Activated CD8-positive, alpha-beta memory T cell treated with anti-CD3 and anti-CD28 coated beads, Interleukin-2, amount 50 U/mL, for 4 hours (primary cell): ENCODE measurements at regions not wholly inside any gene's neighbourhood (a gene's known extent, or its start where the extent isn't known, plus 50 kb on each side); places are given as distances from the start of the nearest gene placed in this dataset.
A peak's percentile ranks its signal among the peaks of the same experiment; 100 is the strongest.
"Not testable (repeated sequence)": the region's sequence is repeated elsewhere in the genome, so short reads cannot be mapped to it uniquely, and the experiment has no call there.

Source experiments
- DNase-seq: peaks from one replicate; pipeline ENCODE4 v3.0.0-alpha.2; 2020

DNA sequence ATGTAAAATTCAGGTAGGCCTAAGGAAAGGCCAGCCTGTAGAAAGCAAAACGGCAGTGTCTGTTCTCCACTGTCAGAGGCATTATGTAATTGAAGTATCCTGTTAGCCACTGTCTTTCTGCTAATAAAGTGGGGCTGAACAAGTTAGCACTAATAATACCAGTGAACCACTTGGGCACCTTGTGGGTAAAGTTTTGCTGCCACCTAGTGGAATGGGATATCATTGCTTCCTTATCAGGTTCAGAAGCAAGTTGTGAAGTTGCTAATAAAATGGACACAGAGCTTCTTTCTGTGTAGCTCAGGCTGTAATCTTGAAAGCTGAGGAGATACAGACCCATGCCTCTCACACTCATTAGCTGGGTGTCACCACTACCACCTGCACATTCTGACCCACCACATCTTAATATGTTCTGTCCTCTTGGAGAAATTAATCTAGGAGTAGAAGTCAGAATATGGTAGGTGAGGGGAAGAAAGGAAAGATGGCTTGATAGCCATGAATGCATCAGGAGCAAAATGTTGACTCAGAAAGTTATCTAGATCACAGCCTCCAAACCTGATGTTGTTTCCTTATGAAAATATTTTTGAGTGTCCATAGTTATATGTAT, 175.1 kb downstream of the SEPTIN7 start:
- DNase-seq: no peak

DNA sequence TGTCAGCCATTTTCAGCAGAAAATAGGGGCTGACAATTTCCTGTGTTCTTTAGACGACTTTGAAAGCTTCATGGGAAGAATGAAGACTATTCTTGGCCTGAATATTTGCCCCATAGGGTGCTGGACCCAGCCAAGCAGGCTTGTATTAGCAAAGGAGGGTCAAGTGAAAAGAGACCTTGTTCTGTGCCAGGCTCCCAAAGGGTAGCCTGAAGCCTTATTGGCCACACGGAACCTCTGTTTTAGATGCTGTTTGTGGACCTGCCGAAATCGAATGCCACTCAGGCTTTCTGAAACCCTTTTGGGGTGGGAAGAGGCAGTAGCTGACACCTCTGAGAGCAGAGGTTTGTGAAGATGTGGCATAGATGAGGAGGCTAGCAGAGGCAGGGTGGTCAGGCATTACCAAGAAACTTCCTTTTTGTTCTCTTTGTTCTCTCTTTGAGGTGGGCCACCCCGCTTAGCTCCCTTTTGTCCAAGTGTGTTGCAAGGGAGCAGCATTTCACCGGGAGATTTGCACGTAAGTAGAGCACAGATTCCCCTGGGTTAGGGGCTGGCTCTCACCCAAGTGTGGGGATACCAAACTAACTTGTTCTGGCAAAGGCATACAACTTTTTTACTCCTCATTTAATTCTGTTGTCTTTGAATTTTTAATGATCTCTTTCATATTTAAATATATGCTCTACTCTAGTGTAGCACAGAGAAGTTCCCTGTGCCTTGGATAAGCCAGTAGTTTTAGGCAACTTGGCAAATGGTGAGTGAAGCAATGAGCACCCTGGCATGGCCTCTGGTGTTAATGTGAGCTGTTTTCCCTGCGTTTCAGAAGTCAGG, 174.0 kb upstream of the EEPD1 start:
- DNase-seq: not testable (repeated sequence)

DNA sequence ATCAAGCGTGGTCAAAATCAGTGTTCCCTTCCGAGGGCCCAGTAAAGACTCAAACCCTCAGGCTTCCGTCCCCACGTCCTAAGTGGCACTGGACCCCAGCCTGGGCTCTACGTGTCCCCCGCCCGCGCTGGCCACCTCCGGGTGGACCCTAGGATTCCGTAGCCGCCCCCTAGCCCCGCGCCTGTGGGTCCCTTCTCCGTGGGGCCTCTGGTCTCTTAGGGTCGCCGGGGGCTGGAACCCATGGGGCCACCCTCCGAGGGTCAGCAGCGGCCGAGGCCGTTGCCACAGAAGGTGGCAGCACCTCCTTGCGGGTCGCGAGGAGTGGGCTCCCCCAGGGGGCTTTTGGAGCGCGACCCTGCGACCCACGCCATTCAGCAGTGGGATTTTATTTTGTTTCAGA, 170.5 kb upstream of the EEPD1 start:
- DNase-seq: no peak

- no peak for DNase-seq
Measured at GRCh38 chr7:35983626-35984025, 169.4 kb upstream of the EEPD1 start.

DNA sequence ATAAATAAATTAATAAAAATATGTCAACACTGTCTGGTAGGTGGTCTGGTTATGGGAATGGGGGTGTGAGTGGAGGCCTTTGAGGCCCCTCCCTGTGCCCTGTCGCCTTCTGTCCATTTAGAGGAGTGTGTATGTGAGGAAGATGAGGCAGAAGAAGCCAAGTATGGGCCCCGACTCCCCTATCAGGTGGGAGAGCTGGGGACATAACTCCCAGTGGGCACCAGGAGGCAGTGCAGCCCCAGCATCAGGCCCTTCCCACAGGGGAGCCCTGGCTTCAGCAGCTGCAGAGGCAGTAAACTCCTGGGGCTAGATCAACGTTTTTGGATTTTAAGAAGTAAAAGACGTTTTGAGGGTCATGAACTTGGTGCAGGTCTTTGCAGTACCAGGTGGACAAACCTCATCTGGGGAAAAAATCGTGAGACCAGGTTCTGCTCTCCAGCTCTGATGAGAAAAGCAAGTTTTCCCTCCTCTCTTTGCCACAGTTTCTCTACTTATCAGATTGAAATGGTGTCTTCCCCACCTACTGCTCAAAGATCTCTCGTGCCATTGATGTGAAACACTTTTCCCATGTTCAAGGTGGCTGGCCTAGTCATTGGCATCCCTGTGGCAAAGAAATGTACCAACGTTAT, 167.8 kb upstream of the EEPD1 start:
- peak; percentile 76 for DNase-seq

DNA sequence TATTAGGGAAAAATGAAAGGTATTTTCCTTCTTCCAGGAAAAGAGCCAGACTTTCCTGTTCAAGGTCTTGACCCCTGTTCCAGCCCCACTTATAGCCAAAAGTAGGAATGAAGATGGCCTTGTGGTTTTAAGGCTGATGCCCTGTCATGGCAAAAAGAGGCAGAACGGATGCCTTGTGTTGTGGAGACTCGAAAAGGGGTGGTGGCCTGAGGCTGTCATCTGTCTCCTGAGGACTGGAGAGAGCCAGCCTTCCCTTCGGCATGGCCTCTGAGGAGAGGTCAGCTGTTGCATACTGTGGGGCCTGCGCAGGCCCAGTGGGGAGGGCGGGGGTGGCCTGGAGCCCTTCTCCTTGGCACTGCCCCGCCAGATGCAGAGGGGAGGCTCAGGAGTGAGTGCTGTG, 166.0 kb upstream of the EEPD1 start:
- DNase-seq: no peak

- no peak for DNase-seq
Measured at GRCh38 chr7:35988105-35988504, 164.9 kb upstream of the EEPD1 start.

DNA sequence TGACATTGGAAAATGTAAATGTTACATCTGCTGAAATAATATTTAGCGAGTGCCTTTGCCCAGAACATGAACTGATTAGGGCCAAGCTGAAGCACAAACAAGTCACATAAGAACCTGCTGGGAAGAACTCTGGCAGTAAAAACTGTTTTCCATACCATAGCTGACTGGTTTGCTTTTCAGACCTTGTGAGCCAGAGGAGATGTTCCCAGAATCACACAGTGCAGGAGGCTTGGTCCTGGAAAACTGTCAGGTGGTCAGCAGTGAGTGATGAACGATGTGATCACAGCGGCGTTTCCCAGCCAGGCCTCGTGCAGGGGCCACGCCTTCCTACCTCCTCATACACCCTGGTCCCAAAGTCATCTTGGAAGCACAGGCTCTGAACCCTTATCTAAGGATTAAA, 164.2 kb upstream of the EEPD1 start:
- no peak for DNase-seq

GRCh38 chr7:35991511-35992232, 161.4 kb upstream of the EEPD1 start:
- no peak for DNase-seq

DNA sequence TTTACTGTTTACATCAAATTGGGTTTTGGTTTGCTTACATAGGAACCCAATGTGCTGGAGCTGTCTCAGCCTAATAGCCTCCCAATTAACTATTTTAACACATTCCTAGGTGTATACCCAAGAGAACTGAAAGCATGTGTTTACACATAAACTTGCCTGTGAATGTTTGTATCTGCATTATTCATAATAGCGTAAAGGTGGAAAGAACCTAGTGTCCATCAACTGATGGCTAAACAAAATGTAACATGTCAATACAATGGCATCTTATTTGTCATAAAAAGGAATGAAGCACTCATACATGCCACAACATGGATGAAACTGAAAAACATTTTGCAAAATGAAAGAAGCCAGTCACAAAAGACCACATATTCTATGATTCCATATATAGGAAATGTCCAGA, 160.6 kb upstream of the EEPD1 start:
- no peak for DNase-seq

DNA sequence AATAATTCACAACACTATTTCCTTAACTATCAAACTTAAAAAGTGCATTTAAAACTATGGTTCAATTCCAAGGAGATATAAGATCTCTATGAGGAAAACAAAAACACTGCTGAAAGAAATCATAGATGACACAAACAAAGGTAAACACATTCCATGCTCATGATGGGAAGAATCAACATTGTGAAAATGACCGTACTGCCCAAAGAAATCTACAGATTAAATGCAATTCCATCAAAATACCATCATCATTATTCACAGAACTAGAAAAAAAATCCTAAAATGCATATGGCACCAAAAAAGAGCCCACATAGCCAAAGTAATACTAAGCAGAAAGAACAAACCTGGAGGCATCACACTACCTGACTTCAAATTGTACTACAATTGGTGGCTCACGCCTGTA, 159.9 kb upstream of the EEPD1 start:
- no peak for DNase-seq

DNA sequence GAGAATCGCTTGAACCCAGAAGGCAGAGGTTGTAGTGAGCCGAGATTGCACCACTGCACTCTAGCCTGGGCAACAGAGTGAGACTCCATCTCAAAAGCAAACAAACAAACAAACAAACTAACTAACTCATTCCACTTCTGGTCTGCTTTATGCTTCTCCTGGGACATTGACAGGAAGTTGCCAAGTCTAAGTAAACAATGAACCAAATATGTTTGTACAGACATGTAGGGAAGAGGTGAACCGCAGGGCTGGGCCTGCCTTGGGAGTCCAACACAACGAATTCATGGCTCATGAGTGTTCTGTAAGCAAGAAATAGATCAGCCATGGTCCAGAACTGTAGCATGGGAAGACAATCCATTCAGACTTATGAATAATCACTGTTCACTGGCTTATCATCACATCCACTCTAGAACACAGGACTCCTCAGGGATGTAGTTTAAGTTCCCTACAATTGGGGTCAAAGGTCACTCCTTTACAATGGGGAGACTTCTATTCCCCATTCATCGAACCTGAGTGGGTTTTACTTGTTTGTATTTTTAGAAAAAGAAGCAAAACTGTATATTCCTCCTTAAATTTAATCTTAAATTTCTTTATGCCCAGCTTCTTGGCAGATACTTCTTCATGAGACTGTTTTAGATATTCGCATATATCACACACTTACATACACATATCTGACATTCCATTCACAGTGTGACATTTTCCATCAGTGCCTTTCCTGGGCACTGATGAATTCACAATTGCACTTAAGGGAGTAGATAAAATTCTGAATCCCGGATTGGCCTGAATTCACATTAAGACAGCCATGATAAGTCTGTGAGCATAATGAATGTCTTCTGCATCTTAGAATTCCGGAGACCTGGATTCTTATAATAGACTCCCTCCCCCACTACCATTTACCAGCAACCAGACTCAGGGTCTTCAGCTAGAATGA, 159.1 kb upstream of the EEPD1 start:
- no peak for DNase-seq

DNA sequence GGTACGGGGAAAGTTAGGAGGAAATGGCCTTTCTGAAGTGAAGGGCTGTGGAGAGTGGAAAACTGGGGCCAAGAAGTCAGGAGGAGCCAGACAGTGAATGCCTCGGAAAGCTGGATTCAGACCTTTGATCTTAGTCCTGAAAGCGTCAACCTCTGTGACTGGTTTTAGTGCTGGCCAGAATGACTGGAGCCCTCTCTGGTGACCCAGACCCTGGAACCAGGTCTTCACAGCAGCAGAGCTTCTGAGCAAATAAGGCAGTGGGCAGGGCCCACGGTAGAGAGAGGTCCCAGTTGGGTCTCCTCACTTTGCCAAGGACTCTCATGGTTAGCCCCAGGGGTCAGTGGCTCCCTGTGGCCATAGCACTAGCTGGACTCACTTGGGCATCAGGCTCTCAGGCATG, 157.7 kb upstream of the EEPD1 start:
- DNase-seq: no peak

DNA sequence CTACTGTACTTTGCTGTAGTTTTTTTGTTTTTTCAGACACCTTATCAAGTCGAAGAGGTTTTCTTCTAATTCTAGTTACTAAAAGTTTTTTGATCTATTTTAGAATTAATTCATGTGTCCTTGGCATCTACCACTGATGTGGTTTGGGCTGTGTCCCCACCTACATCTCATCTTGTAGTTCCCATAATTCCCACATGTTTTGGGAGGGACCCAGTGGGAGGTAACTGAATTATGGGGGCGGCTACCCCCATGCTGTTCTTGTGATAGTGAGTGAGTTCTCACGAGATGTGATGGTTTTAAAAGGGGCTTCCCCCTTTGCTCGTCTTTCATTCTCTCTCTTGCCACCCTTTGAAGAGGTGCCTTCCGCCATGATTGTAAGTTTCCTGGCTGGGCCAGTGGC, 154.6 kb upstream of the EEPD1 start:
- no peak for DNase-seq

GRCh38 chr7:36001546-36001945, 151.5 kb upstream of the EEPD1 start:
- no peak for DNase-seq

DNA sequence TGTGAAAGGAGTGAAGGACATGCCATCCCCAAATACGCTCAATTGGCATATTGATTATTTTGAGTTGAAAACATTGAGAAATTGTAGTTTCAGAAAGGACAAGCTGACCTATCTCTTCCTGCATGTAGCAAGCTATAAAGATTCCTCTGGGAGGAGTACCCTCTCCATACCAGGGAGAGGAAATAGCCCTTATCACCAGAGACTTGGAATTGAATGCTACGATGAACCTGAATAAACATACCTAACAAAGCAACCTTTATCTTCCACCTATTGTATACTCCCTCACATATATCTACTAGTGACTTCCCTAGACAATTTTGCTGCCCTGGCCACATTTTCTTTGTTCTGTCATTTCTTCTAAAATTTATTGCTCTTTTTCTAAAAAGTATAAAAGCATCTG, 150.2 kb upstream of the EEPD1 start:
- no peak for DNase-seq

DNA sequence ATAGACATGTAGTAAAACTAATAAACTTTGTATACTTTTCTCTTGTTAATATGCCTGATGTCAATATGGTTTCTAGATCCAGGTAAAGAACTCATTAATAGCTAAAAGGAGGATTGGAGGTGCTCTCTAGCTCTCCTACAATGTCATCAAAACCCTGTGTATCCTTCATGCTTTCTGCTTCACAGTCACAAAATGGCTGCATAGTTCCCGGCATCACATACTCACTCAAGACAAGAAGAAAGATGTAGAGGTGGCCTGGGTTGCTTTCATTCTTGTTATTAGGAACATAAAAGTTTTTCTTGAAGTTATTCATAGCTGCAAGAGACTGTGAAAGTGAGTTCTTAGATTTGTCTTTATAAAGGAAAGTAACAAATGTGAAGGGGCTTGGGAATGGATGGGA, 149.7 kb upstream of the EEPD1 start:
- no peak for DNase-seq

GRCh38 chr7:36005293-36005692, 147.8 kb upstream of the EEPD1 start:
- DNase-seq: no peak

DNA sequence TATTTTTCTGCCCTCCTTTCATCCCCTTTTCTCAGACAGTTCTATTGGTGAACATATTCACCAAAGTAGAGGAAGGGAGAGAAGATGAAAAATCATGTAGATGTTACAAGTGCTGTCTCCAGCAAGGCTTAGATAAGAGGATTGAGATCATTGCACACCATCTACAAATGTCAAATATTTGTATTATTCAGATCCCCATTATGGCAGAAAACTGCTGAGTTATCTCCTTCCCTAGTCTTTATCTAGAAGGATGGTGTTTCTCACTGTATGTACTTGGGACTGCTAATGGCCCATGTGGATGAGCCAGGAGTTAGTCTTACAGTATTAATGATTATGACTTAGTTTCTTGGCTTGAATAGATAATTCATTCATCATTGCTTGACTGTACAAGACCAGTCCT, 147.2 kb upstream of the EEPD1 start:
- DNase-seq: no peak

GRCh38 chr7:36006636-36007229, 146.3 kb upstream of the EEPD1 start:
- DNase-seq: no peak

DNA sequence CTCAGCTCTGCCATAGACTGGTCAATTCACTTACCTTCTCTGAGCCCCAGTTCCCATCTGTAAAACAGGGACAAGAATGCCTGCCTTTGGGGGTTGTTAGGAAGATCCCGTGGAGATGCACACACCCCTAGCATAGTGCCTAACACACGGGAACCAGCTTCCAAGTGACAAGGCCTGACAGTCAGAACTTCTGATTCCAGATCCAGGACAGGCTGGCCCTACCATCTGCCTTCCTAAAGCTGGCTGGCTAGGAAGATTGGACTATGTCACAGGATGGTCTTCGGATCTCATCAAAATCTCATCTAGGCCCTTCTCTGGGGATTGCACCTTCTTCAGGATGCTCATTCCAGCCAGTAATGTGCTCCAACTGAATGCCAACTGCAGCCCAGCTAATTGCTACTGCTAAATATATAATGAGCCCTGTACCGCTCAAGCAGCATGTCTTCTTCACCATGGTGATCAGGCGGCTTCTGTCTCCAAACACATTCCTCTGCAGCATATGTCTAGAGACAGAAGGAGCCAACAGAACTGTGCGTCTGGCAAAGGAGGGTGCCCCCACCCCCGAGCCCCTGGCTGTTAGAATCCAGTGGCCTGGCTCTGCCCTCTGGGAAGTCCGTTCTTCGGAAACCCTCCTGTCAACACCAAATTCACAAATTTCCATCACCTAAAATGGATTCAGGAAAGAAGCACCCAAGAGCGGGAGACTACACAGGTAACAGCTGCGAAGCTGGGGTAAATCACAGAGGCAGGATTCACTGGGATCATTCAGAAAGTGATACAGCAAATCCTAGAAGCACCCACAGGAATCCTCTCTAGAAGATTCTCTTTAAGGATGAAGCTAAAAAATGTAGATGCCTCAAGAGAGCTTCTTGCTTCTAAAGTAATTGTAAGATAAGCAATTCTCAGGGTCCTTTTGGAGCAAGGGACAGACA, 142.1 kb upstream of the EEPD1 start:
- DNase-seq: no peak
